ENCODE measurements at regions not wholly inside any gene's neighbourhood (a gene's known extent, or its start where the extent isn't known, plus 50 kb on each side); places are given as distances from the start of the nearest gene placed in this dataset.

DNA sequence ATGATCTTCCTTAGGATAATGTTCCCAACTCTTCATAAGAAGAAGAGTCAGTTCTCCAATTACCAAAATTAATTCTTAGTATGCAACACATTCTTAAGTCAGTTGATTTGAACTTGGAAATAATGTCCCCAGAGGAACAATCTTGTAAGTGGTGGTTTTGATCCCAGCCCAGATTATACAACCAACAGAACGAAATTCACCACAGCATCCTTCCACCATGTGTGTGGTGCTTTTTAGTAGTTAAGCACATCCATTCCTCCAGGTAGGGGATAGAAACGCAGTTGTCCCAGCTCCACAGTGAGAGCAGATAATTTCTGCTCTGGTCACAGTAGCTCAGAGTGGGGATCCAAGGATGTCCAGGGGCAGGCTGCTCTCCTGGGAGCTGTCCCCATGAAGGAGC, 161.7 kb upstream of the SLC39A10 start:
- Histone ChIP-seq H3K4me3 (ENCODE audit: low read depth, low read length) (no peak overlapping the region), H3K36me3 (ENCODE audit: control insufficient read depth, insufficient read depth, low read length) (no peaks in the 10 kb centered on the region), H3K4me1 (ENCODE audit: control insufficient read depth, insufficient read depth, low read length) (no peaks in the 10 kb centered on the region), H3K9me3 (ENCODE audit: control insufficient read depth, insufficient read depth, low read length) (no peaks in the 10 kb centered on the region), H3K27me3 (ENCODE audit: control insufficient read depth, insufficient read depth, low read length) (no peaks in the 10 kb centered on the region), H3K27ac (ENCODE audit: low read depth, low read length) (no peak overlapping the region)
- 71% methylated on average over 1 of the region's 2 CpGs for WGBS (ENCODE audit: insufficient coverage)
- DNase-seq (ENCODE audit: low read depth in 4 of 6, low spot score in 6 of 6) = no peak

DNA sequence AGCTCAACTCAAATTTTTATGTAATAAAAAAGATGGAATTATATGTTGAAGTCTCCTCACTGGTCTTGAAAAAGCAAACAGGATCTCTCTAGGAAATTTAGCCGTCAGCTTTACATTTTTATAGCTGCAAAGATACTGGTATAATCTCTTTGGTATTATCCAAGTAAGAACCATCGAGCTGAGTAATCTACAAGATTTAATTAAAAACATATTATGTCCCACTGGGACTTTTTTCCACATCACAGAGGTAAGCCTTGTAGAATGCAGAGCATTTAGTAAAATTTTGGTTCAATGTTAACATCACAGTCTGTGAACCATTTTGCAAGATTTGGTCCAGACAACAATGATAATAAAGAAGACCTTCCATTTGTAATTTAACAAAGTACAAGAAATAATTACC, 162.6 kb upstream of the SLC39A10 start:
- Histone ChIP-seq H3K27ac (ENCODE audit: low read depth, low read length) (no peak overlapping the region), H3K4me3 (ENCODE audit: low read depth, low read length) (no peak overlapping the region), H3K36me3 (ENCODE audit: control insufficient read depth, insufficient read depth, low read length) (no peaks in the 10 kb centered on the region), H3K27me3 (ENCODE audit: control insufficient read depth, insufficient read depth, low read length) (no peaks in the 10 kb centered on the region), H3K4me1 (ENCODE audit: control insufficient read depth, insufficient read depth, low read length) (no peaks in the 10 kb centered on the region), H3K9me3 (ENCODE audit: control insufficient read depth, insufficient read depth, low read length) (no peaks in the 10 kb centered on the region)
- peak in 1 of 6 donors; percentile 23 for DNase-seq (ENCODE audit: low read depth in 4 of 6, low spot score in 6 of 6)
- WGBS (ENCODE audit: insufficient coverage) = no CpG with 5 or more reads among the region's 2 CpGs

DNA sequence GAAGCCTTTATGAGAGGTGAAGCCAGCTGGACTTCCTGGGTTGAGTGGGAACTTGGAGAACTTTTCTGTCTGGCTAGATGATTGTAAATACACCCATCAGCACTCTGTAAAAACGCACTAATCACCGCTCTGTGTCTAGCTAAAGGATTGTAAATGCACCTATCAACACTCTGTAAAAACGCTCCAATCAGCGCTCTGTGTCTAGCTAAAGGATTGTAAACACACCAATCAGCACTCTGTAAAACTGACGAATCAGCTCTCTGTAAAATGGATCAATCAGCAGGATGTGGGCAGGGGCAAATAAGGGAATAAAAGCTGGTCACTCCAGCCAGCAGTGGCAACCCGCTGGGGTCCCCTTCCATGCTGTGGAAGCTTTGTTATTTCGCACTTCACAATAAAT, 163.6 kb upstream of the SLC39A10 start:
- H3K9me3 ChIP-seq (ENCODE audit: control insufficient read depth, insufficient read depth, low read length) = no peaks in the 10 kb centered on the region
- no peak overlapping the region for H3K4me3 ChIP-seq (ENCODE audit: low read depth, low read length)
- no peaks in the 10 kb centered on the region for H3K27me3 ChIP-seq (ENCODE audit: control insufficient read depth, insufficient read depth, low read length)
- 95% methylated on average over 3 of the region's 7 CpGs for whole genome bisulfite sequencing (ENCODE audit: insufficient coverage)
- no peak for DNase-seq (ENCODE audit: low read depth in 4 of 6, low spot score in 6 of 6)
- H3K36me3 ChIP-seq (ENCODE audit: control insufficient read depth, insufficient read depth, low read length) = no peaks in the 10 kb centered on the region
- H3K27ac ChIP-seq (ENCODE audit: low read depth, low read length) = no peak overlapping the region
- no peaks in the 10 kb centered on the region for H3K4me1 ChIP-seq (ENCODE audit: control insufficient read depth, insufficient read depth, low read length)

DNA sequence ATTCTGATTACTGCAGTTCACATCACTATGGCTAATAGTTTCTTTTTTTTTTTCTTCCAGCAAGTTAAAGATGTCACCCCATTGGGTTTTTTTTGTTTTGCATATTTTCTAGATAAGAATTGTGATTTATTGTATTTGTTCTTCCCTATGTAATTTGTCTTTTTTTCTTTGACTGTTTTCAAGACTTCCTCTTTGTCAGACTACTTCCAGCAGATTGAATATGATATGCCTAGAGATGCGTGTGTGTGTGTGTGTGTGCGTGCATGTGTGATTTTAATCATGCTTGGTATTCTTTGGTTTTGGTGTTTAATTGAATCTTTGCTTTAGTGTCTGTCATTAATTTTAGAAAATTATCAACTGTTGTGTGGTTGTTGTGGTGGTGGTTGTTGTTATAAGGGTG, 166.7 kb upstream of the SLC39A10 start:
- WGBS (ENCODE audit: insufficient coverage) = no CpG with 5 or more reads among the region's 2 CpGs
- no peaks in the 10 kb centered on the region for H3K4me1 ChIP-seq (ENCODE audit: control insufficient read depth, insufficient read depth, low read length)
- H3K4me3 ChIP-seq (ENCODE audit: low read depth, low read length) = no peak overlapping the region
- H3K27ac ChIP-seq (ENCODE audit: low read depth, low read length) = no peak overlapping the region
- DNase-seq (ENCODE audit: low read depth in 4 of 6, low spot score in 6 of 6) = no peak
- no peaks in the 10 kb centered on the region for H3K36me3 ChIP-seq (ENCODE audit: control insufficient read depth, insufficient read depth, low read length)
- H3K27me3 ChIP-seq (ENCODE audit: control insufficient read depth, insufficient read depth, low read length) = no peaks in the 10 kb centered on the region
- H3K9me3 ChIP-seq (ENCODE audit: control insufficient read depth, insufficient read depth, low read length) = no peaks in the 10 kb centered on the region

DNA sequence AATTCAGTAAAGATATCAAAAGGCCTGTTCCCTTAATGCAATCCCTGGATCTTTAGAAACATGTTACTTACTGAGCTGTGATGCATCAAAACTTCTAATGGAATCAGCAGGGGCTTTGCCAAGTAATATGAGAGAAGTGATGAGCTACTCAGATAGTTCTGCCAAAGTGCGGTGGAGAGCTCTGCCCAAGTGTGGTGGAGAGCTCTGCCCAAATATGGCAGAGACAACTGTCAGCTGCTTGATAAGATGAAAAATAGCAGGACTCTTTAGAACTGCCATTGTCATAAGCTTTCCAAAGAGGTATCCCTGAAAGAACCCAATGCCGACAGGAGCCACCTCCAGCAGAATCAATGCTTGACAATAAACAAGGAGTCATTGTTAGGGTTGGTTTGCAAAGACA, 167.9 kb upstream of the SLC39A10 start:
- Histone ChIP-seq H3K27ac (ENCODE audit: low read depth, low read length) (no peak overlapping the region), H3K4me3 (ENCODE audit: low read depth, low read length) (no peak overlapping the region), H3K36me3 (ENCODE audit: control insufficient read depth, insufficient read depth, low read length) (no peaks in the 10 kb centered on the region), H3K4me1 (ENCODE audit: control insufficient read depth, insufficient read depth, low read length) (no peaks in the 10 kb centered on the region), H3K9me3 (ENCODE audit: control insufficient read depth, insufficient read depth, low read length) (no peaks in the 10 kb centered on the region), H3K27me3 (ENCODE audit: control insufficient read depth, insufficient read depth, low read length) (no peaks in the 10 kb centered on the region)
- DNase-seq (ENCODE audit: low read depth in 4 of 6, low spot score in 6 of 6) = no peak
- WGBS (ENCODE audit: insufficient coverage) = 91% methylated on average over 1 of the region's 2 CpGs

DNA sequence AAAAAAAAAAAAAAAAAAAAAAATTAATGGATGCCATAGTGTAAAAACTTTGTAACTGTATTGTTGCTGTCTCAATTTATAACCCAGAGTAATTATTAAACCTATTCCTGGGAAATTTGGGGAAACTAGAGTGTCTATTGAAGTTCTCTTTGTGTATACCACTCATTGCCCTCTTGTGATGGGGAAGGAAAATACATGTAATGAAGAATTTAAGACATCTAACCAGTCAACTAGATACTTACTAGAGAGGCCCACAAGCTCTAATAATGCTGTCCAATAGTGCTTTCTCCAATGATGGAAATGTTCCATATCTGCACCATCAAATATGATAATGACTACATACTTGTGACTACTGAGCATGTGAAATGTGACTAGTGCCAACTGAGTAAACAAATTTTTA, 168.5 kb upstream of the SLC39A10 start:
- H3K4me1 ChIP-seq (ENCODE audit: control insufficient read depth, insufficient read depth, low read length) = no peaks in the 10 kb centered on the region

DNA sequence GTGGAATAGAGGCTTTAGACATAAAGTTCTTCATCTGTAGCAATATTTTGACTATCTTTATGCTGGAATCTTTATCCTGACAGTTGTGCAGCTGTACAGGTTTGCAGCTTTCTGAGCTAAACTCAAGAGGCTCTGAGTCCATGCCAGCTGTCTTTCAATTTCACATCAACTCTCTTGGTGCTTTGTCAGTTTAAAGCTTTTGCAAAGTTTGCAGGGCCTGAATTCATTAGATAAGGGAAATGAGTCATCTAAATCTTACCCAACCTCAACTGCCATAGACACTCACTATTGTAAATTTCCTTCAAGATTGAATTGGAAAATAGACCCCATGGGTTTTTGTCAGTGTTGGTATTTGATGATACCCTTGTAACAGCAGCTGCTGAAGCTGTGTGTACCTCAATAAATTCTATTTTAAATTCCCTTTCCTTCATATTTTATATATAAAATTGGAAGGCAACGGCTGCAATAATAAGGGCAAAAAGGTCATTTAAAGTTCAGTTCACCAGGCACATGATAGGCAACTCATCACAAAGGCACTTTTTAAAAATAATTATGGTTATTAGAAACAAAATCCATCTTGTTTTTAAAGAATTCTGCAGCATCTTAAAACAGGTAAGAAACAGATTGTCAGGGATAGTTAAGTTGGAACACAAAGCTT, 169.9 kb upstream of the SLC39A10 start:
- no peak overlapping the region for H3K27ac ChIP-seq (ENCODE audit: low read depth, low read length)
- H3K9me3 ChIP-seq (ENCODE audit: control insufficient read depth, insufficient read depth, low read length) = no peaks in the 10 kb centered on the region
- DNase-seq (ENCODE audit: low read depth in 4 of 6, low spot score in 6 of 6) = peak in 2 of 6 donors; percentile 28 to 50
- H3K27me3 ChIP-seq (ENCODE audit: control insufficient read depth, insufficient read depth, low read length) = no peaks in the 10 kb centered on the region
- H3K36me3 ChIP-seq (ENCODE audit: control insufficient read depth, insufficient read depth, low read length) = no peaks in the 10 kb centered on the region
- no peak overlapping the region for H3K4me3 ChIP-seq (ENCODE audit: low read depth, low read length)
- H3K4me1 ChIP-seq (ENCODE audit: control insufficient read depth, insufficient read depth, low read length) = no peaks in the 10 kb centered on the region
- no CpG with 5 or more reads among the region's 1 CpG for WGBS (ENCODE audit: insufficient coverage)

More for the DNA sequence above, 168.5 kb upstream of the SLC39A10 start:
- no peaks in the 10 kb centered on the region for H3K9me3 ChIP-seq (ENCODE audit: control insufficient read depth, insufficient read depth, low read length)
- no peak overlapping the region for H3K27ac ChIP-seq (ENCODE audit: low read depth, low read length)
- no peaks in the 10 kb centered on the region for H3K27me3 ChIP-seq (ENCODE audit: control insufficient read depth, insufficient read depth, low read length)
- no peak for DNase-seq (ENCODE audit: low read depth in 4 of 6, low spot score in 6 of 6)
- H3K36me3 ChIP-seq (ENCODE audit: control insufficient read depth, insufficient read depth, low read length) = no peaks in the 10 kb centered on the region
- H3K4me3 ChIP-seq (ENCODE audit: low read depth, low read length) = no peak overlapping the region

DNA sequence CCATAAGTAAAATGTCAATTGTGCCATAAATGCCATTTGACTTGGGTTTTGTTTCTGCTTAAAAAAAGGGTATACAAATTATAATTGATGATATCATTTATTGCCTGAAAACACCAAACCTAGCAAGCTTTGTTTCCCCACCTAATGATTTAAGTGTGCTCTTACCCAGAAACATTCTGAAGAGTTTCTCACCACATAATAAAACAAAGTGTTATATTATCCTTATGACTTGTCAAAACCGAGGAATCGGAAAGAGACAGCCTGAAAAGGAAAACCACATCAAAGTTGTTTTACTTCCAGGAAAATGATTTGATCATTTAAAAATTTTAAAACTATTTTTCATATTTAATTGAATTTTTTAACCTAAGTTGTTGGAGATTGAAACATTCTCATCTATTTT, 170.5 kb upstream of the SLC39A10 start:
- WGBS (ENCODE audit: insufficient coverage) = no CpG with 5 or more reads among the region's 2 CpGs

DNA sequence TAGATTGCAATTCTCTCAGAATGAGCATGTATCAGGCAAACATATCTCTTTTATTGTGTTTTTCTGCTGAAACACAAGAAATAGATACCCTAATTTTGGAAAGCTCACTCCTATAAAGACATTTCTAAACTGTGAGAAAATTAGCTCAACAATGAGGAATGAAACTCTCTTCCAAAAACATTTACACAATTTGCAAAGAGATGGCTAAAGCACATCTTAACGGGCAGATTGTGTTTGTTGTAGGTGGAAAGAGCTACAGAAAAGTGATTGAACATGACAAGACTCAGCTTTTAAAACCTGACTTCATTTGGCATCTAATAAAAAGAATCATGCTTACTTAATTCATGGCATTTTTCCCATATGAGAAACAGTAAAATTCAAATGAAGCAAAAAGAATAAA, 175.0 kb upstream of the SLC39A10 start:
- no CpG with 5 or more reads among the region's 1 CpG for WGBS (ENCODE audit: insufficient coverage)
- no peak overlapping the region for H3K27ac ChIP-seq (ENCODE audit: low read depth, low read length)
- no peaks in the 10 kb centered on the region for H3K9me3 ChIP-seq (ENCODE audit: control insufficient read depth, insufficient read depth, low read length)
- H3K4me1 ChIP-seq (ENCODE audit: control insufficient read depth, insufficient read depth, low read length) = no peaks in the 10 kb centered on the region
- no peak overlapping the region for H3K4me3 ChIP-seq (ENCODE audit: low read depth, low read length)
- H3K27me3 ChIP-seq (ENCODE audit: control insufficient read depth, insufficient read depth, low read length) = no peaks in the 10 kb centered on the region
- no peaks in the 10 kb centered on the region for H3K36me3 ChIP-seq (ENCODE audit: control insufficient read depth, insufficient read depth, low read length)
- DNase-seq (ENCODE audit: low read depth in 4 of 6, low spot score in 6 of 6) = peak in 1 of 6 donors; percentile 3

More for the DNA sequence above, 170.5 kb upstream of the SLC39A10 start:
- no peak for DNase-seq (ENCODE audit: low read depth in 4 of 6, low spot score in 6 of 6)
- Histone ChIP-seq H3K4me1 (ENCODE audit: control insufficient read depth, insufficient read depth, low read length) (no peaks in the 10 kb centered on the region), H3K27me3 (ENCODE audit: control insufficient read depth, insufficient read depth, low read length) (no peaks in the 10 kb centered on the region), H3K4me3 (ENCODE audit: low read depth, low read length) (no peak overlapping the region), H3K36me3 (ENCODE audit: control insufficient read depth, insufficient read depth, low read length) (no peaks in the 10 kb centered on the region), H3K27ac (ENCODE audit: low read depth, low read length) (no peak overlapping the region), H3K9me3 (ENCODE audit: control insufficient read depth, insufficient read depth, low read length) (no peaks in the 10 kb centered on the region)

DNA sequence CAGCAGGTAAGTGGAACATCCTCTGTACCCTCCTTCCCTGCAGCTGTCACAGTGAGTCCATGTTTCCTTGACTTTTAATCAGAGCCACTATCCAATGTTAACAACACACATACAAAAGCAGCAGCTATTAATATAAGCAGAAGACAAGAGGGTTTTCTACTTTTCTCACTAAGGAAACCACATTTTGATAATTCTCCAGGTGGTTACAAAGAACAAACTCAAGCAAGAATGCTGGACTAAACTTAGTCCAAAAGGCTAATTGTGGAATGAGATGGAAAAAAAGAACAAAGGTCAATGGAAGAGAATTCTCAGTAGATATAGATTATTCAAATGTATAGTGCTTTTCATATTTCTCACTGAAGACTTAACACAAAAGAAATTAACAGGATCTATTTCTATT, 176.9 kb upstream of the SLC39A10 start:
- Histone ChIP-seq H3K27me3 (ENCODE audit: control insufficient read depth, insufficient read depth, low read length) (no peaks in the 10 kb centered on the region), H3K4me3 (ENCODE audit: low read depth, low read length) (no peak overlapping the region), H3K36me3 (ENCODE audit: control insufficient read depth, insufficient read depth, low read length) (no peaks in the 10 kb centered on the region), H3K4me1 (ENCODE audit: control insufficient read depth, insufficient read depth, low read length) (no peaks in the 10 kb centered on the region), H3K27ac (ENCODE audit: low read depth, low read length) (no peak overlapping the region), H3K9me3 (ENCODE audit: control insufficient read depth, insufficient read depth, low read length) (no peaks in the 10 kb centered on the region)
- no peak for DNase-seq (ENCODE audit: low read depth in 4 of 6, low spot score in 6 of 6)

Data from spinal cord (tissue), 9 donors.